ENCODE measurements at regions not wholly inside any gene's neighbourhood (a gene's known extent, or its start where the extent isn't known, plus 50 kb on each side); places are given as distances from the start of the nearest gene placed in this dataset.
"Not testable (repeated sequence)": the region's sequence is repeated elsewhere in the genome, so short reads cannot be mapped to it uniquely, and the experiment has no call there.

GRCh38 chr4:26017531-26017930 is 103.5 kb downstream of the SMIM20 start:
- no peak overlapping the region for H3K4me3 ChIP-seq
- no peaks in the 10 kb centered on the region for H3K9me3 ChIP-seq
- H3K36me3 ChIP-seq = no peaks in the 10 kb centered on the region
- H3K27ac ChIP-seq (replicated peaks in 1 of 4) = no peak overlapping the region
- intact Hi-C loops (cut with DNase I) = no loop called here
- WGBS = 96% methylated on average over 4 of the region's 4 CpGs
- TF ChIP-seq EP300 (IDR thresholded peaks at IDR 0.05) (no peak), POLR2A (IDR thresholded peaks at IDR 0.05; ENCODE audit: low read depth) (no peak)
- no peaks in the 10 kb centered on the region for H3K27me3 ChIP-seq
- DNase-seq (ENCODE audit: extremely low spot score) = no peak
- H3K4me1 ChIP-seq = peaks cover 19 to 40% (median 35%) of the 10 kb centered on the region in 4 donors

- H3K4me1 ChIP-seq = peaks cover 25 to 46% (median 41%) of the 10 kb centered on the region in 4 donors
- H3K27me3 ChIP-seq; DNase-seq (ENCODE audit: extremely low spot score); H3K27ac ChIP-seq (replicated peaks in 1 of 4); H3K4me3 ChIP-seq; H3K9me3 ChIP-seq; H3K36me3 ChIP-seq; intact Hi-C loops (cut with DNase I): not testable (repeated sequence)
- WGBS = 73% methylated on average over 6 of the region's 6 CpGs
Observed at GRCh38 chr4:26017961-26018700, 104.1 kb downstream of the SMIM20 start.

GRCh38 chr4:26020083-26020668 is 106.2 kb downstream of the SMIM20 start:
- Histone ChIP-seq H3K4me3 (no peak overlapping the region), H3K9me3 (no peaks in the 10 kb centered on the region), H3K27me3 (no peaks in the 10 kb centered on the region), H3K27ac (replicated peaks in 1 of 4) (no peak overlapping the region), H3K4me1 (peaks cover 25 to 42% (median 40%) of the 10 kb centered on the region in 4 donors), H3K36me3 (no peaks in the 10 kb centered on the region)
- DNase-seq (ENCODE audit: extremely low spot score) = no peak
- TF ChIP-seq POLR2A (IDR thresholded peaks at IDR 0.05; ENCODE audit: low read depth) (no peak), CTCF (IDR thresholded peaks at IDR 0.05) (no peak), EP300 (IDR thresholded peaks at IDR 0.05) (no peak), POLR2AphosphoS5 (IDR thresholded peaks at IDR 0.05) (no peak)
- 67% methylated on average over 10 of the region's 10 CpGs for WGBS
- intact Hi-C loops (cut with DNase I) = no loop called here

- TF ChIP-seq CTCF (IDR thresholded peaks at IDR 0.05) (no peak), EP300 (IDR thresholded peaks at IDR 0.05) (no peak), POLR2AphosphoS5 (IDR thresholded peaks at IDR 0.05) (no peak), POLR2A (IDR thresholded peaks at IDR 0.05; ENCODE audit: low read depth) (no peak)
- H3K9me3 ChIP-seq = no peaks in the 10 kb centered on the region
- H3K27ac ChIP-seq (replicated peaks in 1 of 4) = no peak overlapping the region
- H3K36me3 ChIP-seq = no peaks in the 10 kb centered on the region
- peaks cover 18 to 35% (median 33%) of the 10 kb centered on the region in 4 donors for H3K4me1 ChIP-seq
- no peak overlapping the region for H3K4me3 ChIP-seq
- intact Hi-C loops (cut with DNase I) = no loop called here
- DNase-seq (ENCODE audit: extremely low spot score) = no peak
- WGBS = 58% methylated on average over 6 of the region's 6 CpGs
- H3K27me3 ChIP-seq = no peaks in the 10 kb centered on the region
Observed at GRCh38 chr4:26020881-26021280, 106.9 kb downstream of the SMIM20 start.

GRCh38 chr4:26021417-26022345 is 107.7 kb downstream of the SMIM20 start:
- Histone ChIP-seq H3K9me3 (no peaks in the 10 kb centered on the region), H3K27ac (replicated peaks in 1 of 4) (peak overlapping the region in 2 of 4 donors; percentile 10 to 34), H3K4me1 (peaks cover 16 to 34% (median 31%) of the 10 kb centered on the region in 4 donors), H3K27me3 (no peaks in the 10 kb centered on the region), H3K36me3 (no peaks in the 10 kb centered on the region), H3K4me3 (no peak overlapping the region)
- DNase-seq (ENCODE audit: extremely low spot score) = no peak
- WGBS = 41% methylated on average over 8 of the region's 8 CpGs
- intact Hi-C loops (cut with DNase I) = no loop called here
- TF ChIP-seq EP300 (IDR thresholded peaks at IDR 0.05) = no peak
- no peak for TF ChIP-seq CTCF (IDR thresholded peaks at IDR 0.05)
- no peak for TF ChIP-seq POLR2A (IDR thresholded peaks at IDR 0.05; ENCODE audit: low read depth)
- no peak for TF ChIP-seq POLR2AphosphoS5 (IDR thresholded peaks at IDR 0.05)

All from esophagus muscularis mucosa (tissue), 4 donors.